ENCODE measurements at regions not wholly inside any gene's neighbourhood (a gene's known extent, or its start where the extent isn't known, plus 50 kb on each side); places are given as distances from the start of the nearest gene placed in this dataset.

DNA sequence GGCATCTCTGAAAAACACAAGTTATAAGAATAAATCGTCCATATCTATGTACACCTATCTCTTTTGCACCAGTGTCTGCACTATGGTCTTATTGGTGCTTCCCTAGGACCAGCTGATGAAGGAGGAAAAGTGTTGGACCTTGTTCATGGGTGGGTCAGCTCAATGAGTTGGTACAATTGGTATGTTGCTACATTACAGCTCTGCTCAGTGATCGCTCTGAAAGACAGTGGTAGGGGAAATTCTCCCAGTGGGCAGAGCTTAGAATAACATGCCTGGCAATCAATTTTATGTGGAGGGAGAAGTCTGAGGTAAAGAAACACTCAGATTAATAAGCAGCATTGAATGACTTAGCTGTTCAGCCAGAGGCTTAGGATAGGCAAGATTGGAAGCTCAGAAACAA is 138.7 kb upstream of the KL start:
- Histone ChIP-seq H3K27ac (ENCODE audit: low read length) (no peak overlapping the region), H3K4me1 (ENCODE audit: low read length) (no peaks in the 10 kb centered on the region), H4K20me1 (ENCODE audit: insufficient read depth, low read length) (no peaks in the 10 kb centered on the region), H3K79me2 (ENCODE audit: low read length) (no peaks in the 10 kb centered on the region), H3K36me3 (replicated peaks; ENCODE audit: insufficient read depth, low read length) (no peaks in the 10 kb centered on the region), H3F3A (ENCODE audit: insufficient read depth, low read length) (no peaks in the 10 kb centered on the region), H3K9me3 (replicated peaks; ENCODE audit: insufficient read depth, low read length) (no peaks in the 10 kb centered on the region), H3K4me3 (ENCODE audit: low read length) (no peak overlapping the region), H3K9ac (ENCODE audit: low read length) (no peak overlapping the region), H3K9me2 (replicated peaks; ENCODE audit: insufficient read depth, low read length) (no peaks in the 10 kb centered on the region), H3K27me3 (replicated peaks; ENCODE audit: insufficient read depth, low read length) (no peaks in the 10 kb centered on the region), H2AFZ (ENCODE audit: low read length) (no peak overlapping the region), H3K4me2 (ENCODE audit: low read depth, low read length) (no peak overlapping the region)
- no peak for DNase-seq
- TF ChIP-seq EZH2phosphoT487 (IDR thresholded peaks at IDR 0.05; ENCODE audit: low read length) = no peak
- TF ChIP-seq, protein P1, sequence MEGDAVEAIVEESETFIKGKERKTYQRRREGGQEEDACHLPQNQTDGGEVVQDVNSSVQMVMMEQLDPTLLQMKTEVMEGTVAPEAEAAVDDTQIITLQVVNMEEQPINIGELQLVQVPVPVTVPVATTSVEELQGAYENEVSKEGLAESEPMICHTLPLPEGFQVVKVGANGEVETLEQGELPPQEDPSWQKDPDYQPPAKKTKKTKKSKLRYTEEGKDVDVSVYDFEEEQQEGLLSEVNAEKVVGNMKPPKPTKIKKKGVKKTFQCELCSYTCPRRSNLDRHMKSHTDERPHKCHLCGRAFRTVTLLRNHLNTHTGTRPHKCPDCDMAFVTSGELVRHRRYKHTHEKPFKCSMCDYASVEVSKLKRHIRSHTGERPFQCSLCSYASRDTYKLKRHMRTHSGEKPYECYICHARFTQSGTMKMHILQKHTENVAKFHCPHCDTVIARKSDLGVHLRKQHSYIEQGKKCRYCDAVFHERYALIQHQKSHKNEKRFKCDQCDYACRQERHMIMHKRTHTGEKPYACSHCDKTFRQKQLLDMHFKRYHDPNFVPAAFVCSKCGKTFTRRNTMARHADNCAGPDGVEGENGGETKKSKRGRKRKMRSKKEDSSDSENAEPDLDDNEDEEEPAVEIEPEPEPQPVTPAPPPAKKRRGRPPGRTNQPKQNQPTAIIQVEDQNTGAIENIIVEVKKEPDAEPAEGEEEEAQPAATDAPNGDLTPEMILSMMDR (IDR thresholded peaks at IDR 0.05; ENCODE audit: low read length) = no peak
- no peak for TF ChIP-seq EZH2 (optimal IDR thresholded peaks at IDR 0.05; ENCODE audit: low read depth, low read length)

DNA sequence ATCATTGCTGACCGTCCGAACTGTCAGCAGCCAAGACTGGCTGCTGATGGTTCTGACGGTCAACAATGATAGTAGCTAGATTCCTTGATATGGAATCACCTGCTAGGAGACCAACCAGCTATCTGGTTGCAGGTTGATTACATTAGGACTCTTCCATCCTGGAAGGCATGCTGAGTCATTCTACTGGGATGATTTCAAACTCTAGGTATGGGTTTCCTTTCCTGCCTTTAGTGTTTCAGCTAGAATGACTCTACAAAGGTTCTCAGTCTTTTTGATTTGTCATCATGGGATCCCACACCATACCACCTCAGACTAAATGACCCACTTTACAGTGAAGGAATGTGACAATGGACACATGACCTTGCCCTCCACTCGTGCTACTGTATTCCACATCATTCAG is 138.1 kb upstream of the KL start:
- H4K20me1 ChIP-seq (ENCODE audit: insufficient read depth, low read length) = no peaks in the 10 kb centered on the region
- no peaks in the 10 kb centered on the region for H3K27me3 ChIP-seq (replicated peaks; ENCODE audit: insufficient read depth, low read length)
- H3K79me2 ChIP-seq (ENCODE audit: low read length) = no peaks in the 10 kb centered on the region
- H2AFZ ChIP-seq (ENCODE audit: low read length) = no peak overlapping the region
- TF ChIP-seq EZH2 (optimal IDR thresholded peaks at IDR 0.05; ENCODE audit: low read depth, low read length) = no peak
- TF ChIP-seq, protein P1 (IDR thresholded peaks at IDR 0.05; ENCODE audit: low read length) = no peak
- H3K9ac ChIP-seq (ENCODE audit: low read length) = no peak overlapping the region
- DNase-seq = no peak
- H3K4me2 ChIP-seq (ENCODE audit: low read depth, low read length) = no peak overlapping the region
- H3K9me2 ChIP-seq (replicated peaks; ENCODE audit: insufficient read depth, low read length) = no peaks in the 10 kb centered on the region
- no peaks in the 10 kb centered on the region for H3F3A ChIP-seq (ENCODE audit: insufficient read depth, low read length)
- H3K9me3 ChIP-seq (replicated peaks; ENCODE audit: insufficient read depth, low read length) = no peaks in the 10 kb centered on the region
- no peaks in the 10 kb centered on the region for H3K4me1 ChIP-seq (ENCODE audit: low read length)
- H3K36me3 ChIP-seq (replicated peaks; ENCODE audit: insufficient read depth, low read length) = no peaks in the 10 kb centered on the region
- H3K27ac ChIP-seq (ENCODE audit: low read length) = no peak overlapping the region
- no peak overlapping the region for H3K4me3 ChIP-seq (ENCODE audit: low read length)

DNA sequence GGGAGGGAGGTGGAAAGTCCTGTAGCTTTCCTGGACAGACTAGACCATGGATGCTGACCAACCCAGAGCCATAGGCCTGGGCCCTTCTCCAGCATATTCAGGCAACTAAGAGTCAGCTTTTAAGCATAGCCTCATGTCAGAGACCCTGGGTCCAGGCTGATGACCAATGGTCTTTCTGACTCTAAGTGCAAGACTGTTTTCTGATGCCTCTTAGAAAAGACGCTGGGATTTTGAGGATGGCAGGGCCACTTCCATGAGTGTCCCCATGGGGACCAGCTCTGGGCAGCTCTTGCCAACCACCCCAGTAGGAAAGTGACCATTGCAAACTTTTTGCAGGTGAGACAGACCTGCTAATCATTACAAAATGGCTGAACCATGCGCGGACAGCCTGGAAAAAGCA is 135.6 kb upstream of the KL start:
- Histone ChIP-seq H3K36me3 (replicated peaks; ENCODE audit: insufficient read depth, low read length) (no peaks in the 10 kb centered on the region), H3K27ac (ENCODE audit: low read length) (no peak overlapping the region), H4K20me1 (ENCODE audit: insufficient read depth, low read length) (no peaks in the 10 kb centered on the region), H3K9ac (ENCODE audit: low read length) (no peak overlapping the region), H3K4me2 (ENCODE audit: low read depth, low read length) (no peak overlapping the region), H3K4me3 (ENCODE audit: low read length) (no peak overlapping the region), H3K9me2 (replicated peaks; ENCODE audit: insufficient read depth, low read length) (no peaks in the 10 kb centered on the region), H3K27me3 (replicated peaks; ENCODE audit: insufficient read depth, low read length) (no peaks in the 10 kb centered on the region), H2AFZ (ENCODE audit: low read length) (no peak overlapping the region), H3K79me2 (ENCODE audit: low read length) (no peaks in the 10 kb centered on the region), H3F3A (ENCODE audit: insufficient read depth, low read length) (no peaks in the 10 kb centered on the region), H3K4me1 (ENCODE audit: low read length) (no peaks in the 10 kb centered on the region), H3K9me3 (replicated peaks; ENCODE audit: insufficient read depth, low read length) (no peaks in the 10 kb centered on the region)
- TF ChIP-seq EZH2 (optimal IDR thresholded peaks at IDR 0.05; ENCODE audit: low read depth, low read length) (no peak), EZH2phosphoT487 (IDR thresholded peaks at IDR 0.05; ENCODE audit: low read length) (no peak)
- TF ChIP-seq, protein P1 (IDR thresholded peaks at IDR 0.05; ENCODE audit: low read length) = no peak
- DNase-seq = no peak

Measured in MM.1S (cell line).